ENCODE measurements at regions not wholly inside any gene's neighbourhood (a gene's known extent, or its start where the extent isn't known, plus 50 kb on each side); places are given as distances from the start of the nearest gene placed in this dataset.
"Not testable (repeated sequence)": the region's sequence is repeated elsewhere in the genome, so short reads cannot be mapped to it uniquely, and the experiment has no call there.

DNA sequence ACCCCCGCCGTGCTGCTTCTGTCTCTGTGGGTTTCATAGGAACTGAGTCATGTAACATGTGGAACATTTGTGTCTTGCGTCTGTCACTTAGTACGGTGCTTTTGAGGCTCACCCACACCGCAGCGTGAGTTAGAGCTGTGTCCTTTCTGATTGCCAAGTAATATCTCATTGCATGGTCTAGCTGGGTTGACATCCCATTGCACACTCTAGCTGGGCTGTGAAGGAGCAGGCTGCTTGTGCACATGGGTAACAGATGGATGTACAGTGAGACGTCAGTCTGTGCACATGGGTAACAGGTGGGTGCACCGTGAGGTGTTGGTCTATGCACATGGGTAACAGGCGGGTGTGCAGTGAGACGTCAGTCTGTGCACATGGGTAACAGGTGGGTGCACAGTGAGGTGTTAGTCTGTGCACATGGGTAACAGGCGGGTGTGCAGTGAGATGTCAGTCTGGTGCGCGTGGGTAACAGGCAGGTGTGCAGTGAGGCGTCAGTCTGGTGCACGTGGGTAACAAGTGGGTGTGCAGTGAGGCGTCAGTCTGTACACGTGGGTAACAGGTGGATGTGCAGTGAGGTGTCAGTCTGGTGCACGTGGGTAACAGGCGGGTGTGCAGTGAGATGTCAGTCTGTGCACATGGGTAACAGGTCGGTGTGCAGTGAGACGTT lies 58.5 kb upstream of the METTL9 start:
- Mint-ChIP-seq H3K4me3 (peak overlapping the region; percentile 14), H3K4me1 (peaks cover 31% of the 10 kb centered on the region), H3K27ac (peak overlapping the region; percentile 90)
- H3K27me3 Mint-ChIP-seq, H3K9me3 Mint-ChIP-seq, H3K36me3 Mint-ChIP-seq: not testable (repeated sequence)
- DNase-seq: peak; percentile 82

DNA sequence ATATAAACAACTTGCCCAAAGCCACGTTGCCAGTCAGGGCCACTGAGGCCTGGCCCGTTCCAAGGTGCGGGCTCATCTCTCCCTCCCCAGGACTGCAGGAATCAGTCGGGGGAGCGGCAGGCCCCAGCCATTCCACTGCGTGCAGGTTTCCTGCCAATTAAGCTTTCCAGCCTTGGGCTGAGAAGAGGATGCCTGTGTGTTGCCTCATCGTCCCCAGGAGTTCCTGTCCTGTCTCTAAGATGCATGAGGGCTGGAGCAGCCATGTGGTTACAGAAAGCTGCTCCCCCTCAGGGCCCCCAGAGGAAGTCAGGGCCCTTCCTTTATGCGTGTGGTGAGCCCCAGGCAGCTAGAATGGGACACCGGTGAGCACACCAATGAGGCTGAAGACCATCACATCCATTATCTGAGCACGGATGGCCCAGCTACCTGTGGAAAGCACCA lies 57.7 kb upstream of the METTL9 start:
- H3K9me3 Mint-ChIP-seq, H3K4me3 Mint-ChIP-seq, H3K27me3 Mint-ChIP-seq, H3K36me3 Mint-ChIP-seq: not testable (repeated sequence)
- DNase-seq: peak; percentile 50
- Mint-ChIP-seq H3K4me1 (peaks cover 31% of the 10 kb centered on the region), H3K27ac (peak overlapping the region; percentile 90)

DNA sequence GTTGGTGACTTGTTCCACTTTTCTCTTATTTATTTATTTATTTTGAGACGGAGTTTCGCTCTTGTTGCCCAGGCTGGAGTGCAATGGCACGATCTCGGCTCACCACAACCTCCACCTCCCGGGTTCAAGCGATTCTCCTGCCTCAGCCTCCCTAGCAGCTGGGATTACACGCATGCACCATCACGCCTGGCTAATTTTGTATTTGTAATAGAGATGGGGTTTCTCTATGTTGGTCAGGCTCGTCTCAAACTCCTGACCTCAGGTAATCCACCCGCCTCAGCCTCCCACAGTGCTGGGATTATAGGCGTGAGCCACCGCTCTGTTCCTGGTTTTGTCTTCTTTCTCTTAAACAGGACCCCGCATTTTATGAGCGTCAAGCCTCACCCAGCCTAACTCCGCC lies 57.3 kb upstream of the METTL9 start:
- DNase-seq, H3K9me3 Mint-ChIP-seq, H3K4me3 Mint-ChIP-seq, H3K36me3 Mint-ChIP-seq, H3K27me3 Mint-ChIP-seq: not testable (repeated sequence)
- H3K27ac Mint-ChIP-seq: peak overlapping the region; percentile 46
- H3K4me1 Mint-ChIP-seq: peaks cover 31% of the 10 kb centered on the region

DNA sequence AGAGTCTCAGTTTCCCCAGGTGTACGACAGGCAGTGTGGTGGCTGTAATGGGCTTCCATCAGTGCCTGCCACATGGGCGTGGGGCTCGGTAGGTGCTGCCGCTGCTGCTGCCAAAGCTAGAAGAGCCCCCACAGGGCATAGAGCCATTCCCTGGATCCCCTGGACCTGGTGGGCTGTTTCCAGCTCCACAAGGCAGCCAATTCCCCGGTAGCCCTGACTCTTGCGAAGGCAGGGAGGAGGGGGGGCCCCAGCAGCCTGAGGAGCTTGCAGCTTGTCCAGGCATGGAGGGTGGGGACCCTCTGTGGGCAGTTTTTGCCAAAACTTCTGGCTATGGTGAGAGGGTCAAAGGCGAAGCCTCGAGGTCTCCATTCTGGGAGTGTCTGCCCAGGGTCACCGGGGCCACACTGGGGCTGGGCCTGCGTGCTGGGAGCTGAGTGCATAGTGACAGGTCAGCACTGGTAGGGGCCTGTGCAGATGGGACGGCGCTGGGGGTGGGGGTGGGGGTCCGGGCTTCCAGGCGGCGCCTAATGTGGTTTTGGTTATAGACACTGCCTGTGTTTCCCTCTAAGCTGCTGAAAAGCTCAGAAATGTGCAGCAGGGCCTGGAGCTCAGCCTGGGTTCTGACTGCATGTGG lies 56.8 kb upstream of the METTL9 start:
- not testable (repeated sequence) for DNase-seq, H3K9me3 Mint-ChIP-seq, H3K27ac Mint-ChIP-seq, H3K36me3 Mint-ChIP-seq, H3K4me3 Mint-ChIP-seq, H3K27me3 Mint-ChIP-seq
- H3K4me1 Mint-ChIP-seq: peaks cover 31% of the 10 kb centered on the region

DNA sequence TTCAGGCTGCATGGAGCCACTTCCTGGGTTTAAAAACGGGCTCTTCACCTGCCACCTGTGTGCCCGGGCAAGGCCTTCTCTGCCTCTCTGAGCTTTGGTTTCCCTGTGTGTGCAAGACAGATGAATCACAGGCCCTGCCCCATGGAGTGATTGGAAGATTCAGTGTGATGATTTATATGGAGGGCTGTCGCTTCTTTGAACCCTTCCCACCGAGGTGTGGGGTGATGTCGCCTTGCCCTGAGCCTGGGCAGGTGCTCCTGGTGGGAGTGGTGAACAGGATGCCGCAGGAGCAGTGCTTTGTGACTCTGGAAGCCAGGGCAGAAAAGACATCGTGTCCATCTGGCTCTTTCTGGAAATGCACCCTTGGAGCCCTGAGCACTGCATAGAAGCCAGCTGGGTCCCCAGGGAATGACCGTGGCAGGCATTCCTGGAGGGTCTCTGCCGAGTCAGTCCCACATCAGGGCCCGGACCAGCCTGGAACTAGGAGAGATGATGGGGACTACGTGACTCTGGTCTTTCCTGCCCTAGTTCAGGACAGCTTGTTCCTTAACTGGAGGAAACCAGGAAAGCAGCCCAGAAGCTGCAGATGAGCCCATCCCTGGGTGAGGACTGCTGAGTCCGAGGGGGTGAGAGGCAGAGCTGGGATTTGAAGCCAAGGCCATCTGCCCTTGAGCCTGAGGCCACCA lies 56.1 kb upstream of the METTL9 start:
- not testable (repeated sequence) for DNase-seq

DNA sequence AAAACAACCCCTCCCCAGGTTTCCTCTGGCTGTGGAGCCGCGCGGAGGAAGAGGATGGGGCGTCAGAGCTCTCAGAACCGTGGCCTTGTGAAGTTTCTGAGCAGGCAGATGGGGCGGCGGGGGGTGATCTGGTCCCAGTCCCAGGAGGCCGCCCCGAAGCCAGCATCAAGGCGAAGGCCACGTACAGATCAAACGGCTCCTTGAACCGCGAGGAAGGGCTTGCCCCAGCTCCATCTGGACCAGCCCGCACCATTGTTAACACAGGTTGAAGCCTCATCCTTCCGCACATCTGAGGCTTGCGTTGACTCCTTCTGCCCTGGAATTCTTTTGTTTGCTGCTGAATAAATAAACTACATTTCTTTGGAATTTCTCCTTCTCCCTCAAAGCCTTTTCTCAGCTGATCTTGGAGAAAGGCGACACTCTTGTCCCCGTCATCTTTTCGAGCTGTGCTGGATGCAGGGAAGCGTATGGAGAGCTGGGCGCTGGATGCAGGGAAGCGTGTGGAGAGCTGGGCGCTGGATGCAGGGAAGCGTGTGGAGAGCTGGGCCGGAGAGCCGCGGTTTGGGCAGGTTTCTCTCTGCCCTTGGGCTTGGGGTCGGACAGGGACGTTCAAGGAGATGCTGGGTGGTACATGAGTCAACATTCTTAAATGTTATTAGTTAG lies 53.6 kb upstream of the METTL9 start:
- H3K27me3 Mint-ChIP-seq, DNase-seq, H3K27ac Mint-ChIP-seq, H3K36me3 Mint-ChIP-seq, H3K9me3 Mint-ChIP-seq, H3K4me3 Mint-ChIP-seq: not testable (repeated sequence)
- peaks cover 16% of the 10 kb centered on the region for H3K4me1 Mint-ChIP-seq

More for the DNA sequence above, 56.1 kb upstream of the METTL9 start:
- H3K36me3 Mint-ChIP-seq, H3K27ac Mint-ChIP-seq, H3K4me3 Mint-ChIP-seq, H3K27me3 Mint-ChIP-seq, H3K9me3 Mint-ChIP-seq: not testable (repeated sequence)
- peaks cover 31% of the 10 kb centered on the region for H3K4me1 Mint-ChIP-seq

DNA sequence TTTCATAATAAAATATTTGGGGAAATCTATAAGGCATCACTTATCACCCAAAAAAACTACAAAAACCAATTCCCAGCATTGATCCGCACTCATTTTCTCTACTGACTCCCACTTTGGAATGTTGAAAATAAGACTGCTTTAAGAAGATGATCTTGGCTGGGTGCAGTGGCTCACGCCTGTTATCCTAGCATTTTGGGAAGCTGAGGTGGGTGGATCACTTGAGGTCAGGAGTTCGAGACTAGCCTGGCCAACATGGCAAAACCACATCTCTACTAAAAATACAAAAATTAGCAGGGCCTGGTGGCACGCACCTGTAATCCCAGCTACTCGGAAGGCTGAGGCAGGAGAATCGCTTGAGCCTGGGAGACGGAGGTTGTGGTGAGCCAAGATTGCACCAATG lies 50.0 kb upstream of the METTL9 start:
- not testable (repeated sequence) for H3K27ac Mint-ChIP-seq, H3K4me1 Mint-ChIP-seq, DNase-seq, H3K9me3 Mint-ChIP-seq, H3K4me3 Mint-ChIP-seq, H3K27me3 Mint-ChIP-seq, H3K36me3 Mint-ChIP-seq
